ENCODE measurements at regions not wholly inside any gene's neighbourhood (a gene's known extent, or its start where the extent isn't known, plus 50 kb on each side); places are given as distances from the start of the nearest gene placed in this dataset.

DNA sequence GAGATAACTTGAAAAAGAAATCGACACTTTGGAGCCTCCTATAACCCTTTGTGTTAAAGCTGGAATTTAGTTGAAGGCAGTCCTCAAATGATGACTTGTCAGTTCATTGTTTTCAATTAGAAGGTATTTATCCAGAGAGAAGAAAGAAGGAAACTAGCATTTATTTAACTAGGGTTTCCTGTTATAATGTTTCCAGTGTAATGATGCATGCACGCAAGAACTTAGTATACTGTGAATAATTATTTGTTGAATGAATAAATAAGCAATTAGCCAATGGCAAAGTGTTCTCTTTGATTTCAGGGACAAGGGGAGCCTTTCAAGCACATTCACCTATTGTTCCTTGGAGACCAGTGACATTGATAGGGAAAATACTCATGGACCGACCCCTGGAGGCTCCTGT lies 307.4 kb downstream of the KLF5 start:
- H3K4me3 ChIP-seq (ENCODE audit: low read depth, low read length), result no peak overlapping the region
- ChIA-PET POLR2A (no interaction called here), CTCF (no interaction called here)
- TF ChIP-seq, protein P1, sequence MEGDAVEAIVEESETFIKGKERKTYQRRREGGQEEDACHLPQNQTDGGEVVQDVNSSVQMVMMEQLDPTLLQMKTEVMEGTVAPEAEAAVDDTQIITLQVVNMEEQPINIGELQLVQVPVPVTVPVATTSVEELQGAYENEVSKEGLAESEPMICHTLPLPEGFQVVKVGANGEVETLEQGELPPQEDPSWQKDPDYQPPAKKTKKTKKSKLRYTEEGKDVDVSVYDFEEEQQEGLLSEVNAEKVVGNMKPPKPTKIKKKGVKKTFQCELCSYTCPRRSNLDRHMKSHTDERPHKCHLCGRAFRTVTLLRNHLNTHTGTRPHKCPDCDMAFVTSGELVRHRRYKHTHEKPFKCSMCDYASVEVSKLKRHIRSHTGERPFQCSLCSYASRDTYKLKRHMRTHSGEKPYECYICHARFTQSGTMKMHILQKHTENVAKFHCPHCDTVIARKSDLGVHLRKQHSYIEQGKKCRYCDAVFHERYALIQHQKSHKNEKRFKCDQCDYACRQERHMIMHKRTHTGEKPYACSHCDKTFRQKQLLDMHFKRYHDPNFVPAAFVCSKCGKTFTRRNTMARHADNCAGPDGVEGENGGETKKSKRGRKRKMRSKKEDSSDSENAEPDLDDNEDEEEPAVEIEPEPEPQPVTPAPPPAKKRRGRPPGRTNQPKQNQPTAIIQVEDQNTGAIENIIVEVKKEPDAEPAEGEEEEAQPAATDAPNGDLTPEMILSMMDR (IDR thresholded peaks at IDR 0.05; ENCODE audit: insufficient read depth, low read length, missing control alignments), result no peak
- DNase-seq (ENCODE audit: low read depth, low spot score), result no peak

DNA sequence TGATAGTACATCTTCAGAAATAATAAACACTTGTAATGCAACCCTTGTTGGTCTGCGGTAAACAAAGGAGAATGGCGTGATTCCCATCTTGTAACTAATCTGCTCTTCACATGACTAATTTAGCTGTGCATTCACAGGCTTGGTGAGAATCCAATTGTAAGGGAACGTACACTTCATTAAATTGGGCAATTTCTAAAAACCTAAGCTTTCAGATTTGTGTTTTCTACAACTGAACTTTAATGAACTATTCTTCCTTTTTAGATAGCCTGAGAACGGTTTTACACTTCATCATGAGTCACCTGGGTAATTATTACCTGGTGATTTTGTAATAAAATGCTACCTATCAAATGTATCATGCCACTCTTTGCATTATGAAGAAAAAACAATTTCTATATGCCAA lies 306.9 kb downstream of the KLF5 start:
- POLR2A ChIA-PET, result no interaction called here
- no peak overlapping the region for H3K4me3 ChIP-seq (ENCODE audit: low read depth, low read length)
- no peak for DNase-seq (ENCODE audit: low read depth, low spot score)
- CTCF ChIA-PET, result no interaction called here
- TF ChIP-seq, protein P1 (IDR thresholded peaks at IDR 0.05; ENCODE audit: insufficient read depth, low read length, missing control alignments), result no peak

DNA sequence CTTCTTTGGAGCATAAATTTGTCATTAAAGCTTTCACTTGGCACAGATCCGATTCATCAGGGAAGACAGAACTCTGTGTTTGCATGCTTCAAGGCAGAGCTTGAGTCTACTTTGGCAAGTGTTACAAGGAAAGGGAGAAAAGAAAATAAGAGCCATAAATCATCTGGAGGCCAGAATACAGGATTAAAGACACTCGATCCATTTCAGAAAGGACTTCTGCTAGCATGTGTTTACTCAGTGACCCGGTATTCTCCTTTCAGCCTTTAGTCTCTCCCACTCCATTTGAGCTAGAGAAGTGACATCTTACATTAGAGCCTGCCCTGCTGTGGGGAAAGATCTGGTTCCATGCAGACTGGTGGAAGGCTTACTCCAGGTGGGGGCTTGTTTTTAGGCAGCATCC lies 306.4 kb downstream of the KLF5 start:
- CTCF ChIA-PET, result no interaction called here
- DNase-seq (ENCODE audit: low read depth, low spot score), result no peak
- TF ChIP-seq, protein P1 (IDR thresholded peaks at IDR 0.05; ENCODE audit: insufficient read depth, low read length, missing control alignments), result no peak
- POLR2A ChIA-PET, result no interaction called here
- H3K4me3 ChIP-seq (ENCODE audit: low read depth, low read length), result no peak overlapping the region

DNA sequence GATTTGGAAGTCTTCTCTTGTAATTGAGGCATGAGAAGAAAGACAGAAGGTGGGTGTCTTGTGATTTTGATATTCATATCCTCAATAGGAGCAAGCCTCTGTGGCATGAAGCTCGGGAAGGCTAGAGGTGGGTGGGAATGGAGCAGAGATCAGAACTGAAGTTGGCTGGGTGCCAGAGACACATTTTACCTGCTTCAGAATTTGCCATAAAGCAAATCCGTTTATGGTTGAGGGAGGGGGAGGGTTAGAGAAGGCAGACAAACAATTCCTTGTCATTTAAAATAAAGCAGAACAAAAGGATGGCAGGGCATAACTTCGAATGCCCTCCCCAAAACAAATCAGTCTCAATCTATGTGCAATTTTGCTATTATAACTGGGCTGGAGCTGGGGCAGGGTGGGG lies 305.9 kb downstream of the KLF5 start:
- ChIA-PET CTCF (no interaction called here), POLR2A (no interaction called here)
- TF ChIP-seq, protein P1 (IDR thresholded peaks at IDR 0.05; ENCODE audit: insufficient read depth, low read length, missing control alignments), result no peak
- no peak for DNase-seq (ENCODE audit: low read depth, low spot score)
- no peak overlapping the region for H3K4me3 ChIP-seq (ENCODE audit: low read depth, low read length)

DNA sequence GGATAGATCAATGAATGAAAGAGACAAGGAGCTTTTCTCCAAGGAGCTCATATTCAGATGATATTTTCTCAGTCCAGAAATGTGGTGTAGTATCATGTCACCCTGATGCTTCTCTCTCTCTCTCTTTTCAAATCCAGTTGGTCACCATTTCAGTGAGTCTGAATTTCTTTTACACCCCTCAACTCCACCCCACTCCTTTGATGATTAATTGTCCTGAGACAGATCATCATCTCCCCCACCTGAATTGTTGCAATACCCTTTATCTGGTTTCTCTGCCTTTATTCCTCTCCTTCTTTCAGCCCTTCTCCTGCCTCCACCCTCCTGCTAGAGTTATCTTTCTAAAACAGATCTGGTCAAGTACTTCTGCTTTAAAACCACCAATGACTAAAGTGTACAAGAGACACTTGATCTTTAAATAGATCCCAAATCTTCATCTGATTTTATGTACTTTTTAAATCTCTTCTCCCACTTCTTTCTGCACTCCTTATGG lies 299.8 kb downstream of the KLF5 start:
- TF ChIP-seq, protein P1 (IDR thresholded peaks at IDR 0.05; ENCODE audit: insufficient read depth, low read length, missing control alignments), result no peak

DNA sequence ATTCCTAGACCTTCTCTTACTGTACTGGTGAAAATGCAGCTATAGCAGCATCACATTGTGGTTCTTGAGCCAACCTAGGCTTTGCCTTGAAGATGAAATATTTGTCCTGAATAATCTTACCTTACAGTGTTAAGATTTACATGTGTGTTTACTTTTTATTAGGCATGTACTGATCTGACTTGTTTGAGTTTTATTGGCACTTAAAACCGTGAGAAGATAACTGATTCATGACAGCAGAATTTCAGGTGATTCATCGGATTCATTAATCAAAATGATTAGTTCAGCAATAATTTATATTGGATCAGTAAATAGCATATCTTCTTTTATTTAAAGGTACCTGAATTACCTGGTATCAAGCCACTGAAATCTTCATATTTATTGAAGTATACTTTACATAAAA lies 296.3 kb downstream of the KLF5 start:
- TF ChIP-seq, protein P1 (IDR thresholded peaks at IDR 0.05; ENCODE audit: insufficient read depth, low read length, missing control alignments), result no peak
- H3K4me3 ChIP-seq (ENCODE audit: low read depth, low read length), result no peak overlapping the region
- POLR2A ChIA-PET, result no interaction called here
- DNase-seq (ENCODE audit: low read depth, low spot score), result no peak
- CTCF ChIA-PET, result no interaction called here

More for the DNA sequence above, 299.8 kb downstream of the KLF5 start:
- POLR2A ChIA-PET, result no interaction called here
- no peak for DNase-seq (ENCODE audit: low read depth, low spot score)
- no peak overlapping the region for H3K4me3 ChIP-seq (ENCODE audit: low read depth, low read length)
- CTCF ChIA-PET, result interaction anchor here (0.8 to 0.9 kb wide), 2 partner anchors 58 to 510 kb away, joined by 3 read pairs; no protein-coding TSS in a partner anchor
